ENCODE measurements at regions not wholly inside any gene's neighbourhood (a gene's known extent, or its start where the extent isn't known, plus 50 kb on each side); places are given as distances from the start of the nearest gene placed in this dataset.

DNA sequence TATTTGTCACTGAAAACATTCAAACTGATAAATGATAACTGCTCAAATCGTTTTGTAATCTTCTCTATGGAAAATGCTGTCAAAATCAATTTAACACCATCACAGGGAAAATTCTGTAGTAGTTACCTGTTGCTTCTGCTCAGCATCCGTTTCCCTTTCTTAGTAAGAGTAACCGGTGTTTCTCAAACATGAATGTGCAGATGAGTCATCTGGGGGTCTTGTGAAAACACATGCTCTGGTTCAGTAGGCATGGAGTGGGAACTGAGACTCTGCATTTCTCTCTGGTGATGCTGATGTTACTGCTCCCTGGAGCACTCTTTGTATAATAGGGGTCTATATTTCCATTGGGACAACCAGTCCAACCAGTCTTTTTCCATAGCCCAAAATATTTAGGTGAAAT, 145.1 kb downstream of the SEMA6D start:
- TF ChIP-seq, protein P1, sequence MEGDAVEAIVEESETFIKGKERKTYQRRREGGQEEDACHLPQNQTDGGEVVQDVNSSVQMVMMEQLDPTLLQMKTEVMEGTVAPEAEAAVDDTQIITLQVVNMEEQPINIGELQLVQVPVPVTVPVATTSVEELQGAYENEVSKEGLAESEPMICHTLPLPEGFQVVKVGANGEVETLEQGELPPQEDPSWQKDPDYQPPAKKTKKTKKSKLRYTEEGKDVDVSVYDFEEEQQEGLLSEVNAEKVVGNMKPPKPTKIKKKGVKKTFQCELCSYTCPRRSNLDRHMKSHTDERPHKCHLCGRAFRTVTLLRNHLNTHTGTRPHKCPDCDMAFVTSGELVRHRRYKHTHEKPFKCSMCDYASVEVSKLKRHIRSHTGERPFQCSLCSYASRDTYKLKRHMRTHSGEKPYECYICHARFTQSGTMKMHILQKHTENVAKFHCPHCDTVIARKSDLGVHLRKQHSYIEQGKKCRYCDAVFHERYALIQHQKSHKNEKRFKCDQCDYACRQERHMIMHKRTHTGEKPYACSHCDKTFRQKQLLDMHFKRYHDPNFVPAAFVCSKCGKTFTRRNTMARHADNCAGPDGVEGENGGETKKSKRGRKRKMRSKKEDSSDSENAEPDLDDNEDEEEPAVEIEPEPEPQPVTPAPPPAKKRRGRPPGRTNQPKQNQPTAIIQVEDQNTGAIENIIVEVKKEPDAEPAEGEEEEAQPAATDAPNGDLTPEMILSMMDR (conservative IDR thresholded peaks at IDR 0.05; ENCODE audit: control insufficient read depth, insufficient read depth, low read depth, low read length): no peak
- H3K4me3 ChIP-seq (ENCODE audit: control insufficient read depth, low read depth, low read length): no peak overlapping the region
- DNase-seq (ENCODE audit: low read depth): no peak

- H3K4me3 ChIP-seq (ENCODE audit: control insufficient read depth, low read depth, low read length): no peak overlapping the region
- no peak for DNase-seq (ENCODE audit: low read depth)
- TF ChIP-seq, protein P1 (conservative IDR thresholded peaks at IDR 0.05; ENCODE audit: control insufficient read depth, insufficient read depth, low read depth, low read length): no peak
Observed at GRCh38 chr15:47866446-47866845, 149.1 kb downstream of the SEMA6D start.

DNA sequence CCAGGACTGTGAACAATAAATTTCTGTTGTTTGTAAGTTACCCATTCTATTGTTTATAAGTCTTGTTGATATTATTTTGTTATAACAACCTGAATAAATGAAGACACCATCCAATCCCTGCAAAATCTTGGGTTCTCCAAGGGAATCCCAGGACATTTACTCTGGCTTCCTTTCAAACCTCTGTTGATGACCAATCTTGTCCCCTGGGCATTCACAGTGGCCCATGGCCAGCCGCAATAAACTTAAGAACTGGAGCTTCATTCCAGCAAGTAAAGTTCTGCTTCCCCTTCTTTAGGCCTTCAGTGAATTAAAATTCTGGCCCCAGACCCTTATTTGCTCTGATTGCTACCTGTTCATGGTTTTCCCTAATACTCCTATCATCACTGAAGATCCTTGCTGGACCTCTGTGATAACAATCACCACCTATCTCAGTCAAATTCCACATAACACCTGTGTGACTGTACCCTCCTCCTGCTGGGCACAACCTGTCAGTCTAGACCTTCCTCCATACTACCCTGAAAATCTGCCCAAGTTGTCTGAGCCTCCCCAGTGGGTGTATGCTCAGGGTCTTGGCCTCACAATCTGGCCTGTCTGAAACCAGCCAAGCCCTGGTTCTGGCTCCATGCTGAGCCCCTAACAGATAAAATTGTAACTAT, 153.1 kb downstream of the SEMA6D start:
- TF ChIP-seq, protein P1 (conservative IDR thresholded peaks at IDR 0.05; ENCODE audit: control insufficient read depth, insufficient read depth, low read depth, low read length): no peak

GRCh38 chr15:47870956-47871625, 153.8 kb downstream of the SEMA6D start:
- DNase-seq (ENCODE audit: low read depth): peak; percentile 78
- TF ChIP-seq, protein P1 (conservative IDR thresholded peaks at IDR 0.05; ENCODE audit: control insufficient read depth, insufficient read depth, low read depth, low read length): no peak
- no peak overlapping the region for H3K4me3 ChIP-seq (ENCODE audit: control insufficient read depth, low read depth, low read length)

More for the DNA sequence above, 153.1 kb downstream of the SEMA6D start:
- DNase-seq (ENCODE audit: low read depth): peak; percentile 46
- H3K4me3 ChIP-seq (ENCODE audit: control insufficient read depth, low read depth, low read length): no peak overlapping the region

DNA sequence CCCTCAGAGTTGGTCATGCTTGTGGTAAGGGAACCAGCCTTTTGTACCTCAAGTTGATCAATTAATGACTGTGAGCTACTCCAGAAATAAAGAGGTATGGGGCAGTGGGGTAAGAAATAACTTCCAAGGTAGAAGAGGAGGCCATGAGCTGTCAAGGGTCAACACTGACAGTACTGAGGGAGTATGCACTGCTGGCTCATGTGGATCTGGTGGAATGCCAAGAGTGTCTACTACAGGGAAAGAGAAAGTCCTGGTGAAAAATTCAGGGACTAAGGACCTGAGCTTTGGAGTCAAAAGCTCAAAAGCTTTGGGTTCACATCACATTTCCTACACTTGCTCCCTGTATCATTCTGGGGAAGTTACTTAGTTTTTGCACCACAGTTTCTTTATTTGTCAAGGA, 154.9 kb downstream of the SEMA6D start:
- TF ChIP-seq, protein P1 (conservative IDR thresholded peaks at IDR 0.05; ENCODE audit: control insufficient read depth, insufficient read depth, low read depth, low read length): no peak
- DNase-seq (ENCODE audit: low read depth): peak; percentile 24
- H3K4me3 ChIP-seq (ENCODE audit: control insufficient read depth, low read depth, low read length): no peak overlapping the region

DNA sequence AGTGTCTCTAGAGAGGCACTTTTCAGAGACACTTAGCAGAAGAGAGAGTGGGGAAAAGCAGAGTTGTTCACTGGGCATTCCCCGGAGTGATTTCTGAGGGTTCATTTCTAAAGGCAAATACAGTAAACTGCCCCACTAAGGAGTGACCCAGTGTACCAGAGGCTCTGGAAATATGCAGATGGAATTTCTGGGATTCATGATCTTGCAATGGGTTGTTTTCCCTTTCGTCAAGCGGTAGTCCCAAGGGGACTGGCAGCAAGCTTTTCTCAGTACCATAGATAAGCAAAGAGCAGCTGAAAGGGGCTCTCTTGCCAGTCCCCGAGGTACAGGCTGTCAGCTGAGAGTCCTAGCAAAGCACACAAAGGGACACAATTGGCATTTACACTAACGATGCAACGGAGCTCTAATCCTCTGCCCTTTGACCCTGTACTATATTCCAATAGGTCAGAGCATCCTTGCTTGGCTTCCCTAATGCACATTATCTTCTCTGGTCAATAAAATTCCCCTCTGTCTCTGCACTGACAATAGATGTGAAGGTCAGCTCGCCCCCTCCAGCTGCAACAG, 155.6 kb downstream of the SEMA6D start:
- DNase-seq (ENCODE audit: low read depth): peak; percentile 10

More for the DNA sequence above, 155.6 kb downstream of the SEMA6D start:
- H3K4me3 ChIP-seq (ENCODE audit: control insufficient read depth, low read depth, low read length): no peak overlapping the region
- TF ChIP-seq, protein P1 (conservative IDR thresholded peaks at IDR 0.05; ENCODE audit: control insufficient read depth, insufficient read depth, low read depth, low read length): no peak
